ENCODE measurements at regions not wholly inside any gene's neighbourhood (a gene's known extent, or its start where the extent isn't known, plus 50 kb on each side); places are given as distances from the start of the nearest gene placed in this dataset.

DNA sequence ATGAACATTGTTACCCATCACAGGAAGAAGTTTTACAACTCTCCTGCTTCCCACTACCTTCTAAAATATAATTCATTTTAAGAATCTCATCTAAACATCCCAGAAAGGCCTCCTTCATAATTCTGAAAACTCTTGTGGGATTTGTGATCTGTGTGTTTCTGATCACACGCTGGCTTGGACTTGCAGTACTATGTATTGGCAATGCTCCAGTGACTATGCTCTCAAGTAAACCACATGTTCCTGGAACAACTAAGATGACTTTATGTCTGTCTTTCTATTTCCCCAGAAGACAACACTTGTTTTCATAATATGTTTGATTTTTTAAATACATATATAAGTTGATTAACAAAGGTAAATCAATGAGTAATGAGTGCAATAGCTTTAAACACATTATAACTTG is 376.6 kb upstream of the NETO1 start:
- no peaks in the 10 kb centered on the region for H3K4me1 ChIP-seq (ENCODE audit: control insufficient read depth in 1 of 2, insufficient read depth in 2 of 2, low read length in 2 of 2)
- WGBS, 2 donors, result 48 to 53% methylated on average over 1 of the region's 1 CpG
- no peak overlapping the region for H3K27ac ChIP-seq (ENCODE audit: low read depth in 1 of 2, low read length in 2 of 2)
- peaks cover 2% of the 10 kb centered on the region for H3K9me3 ChIP-seq (ENCODE audit: control insufficient read depth, low read length)
- ATAC-seq (ENCODE audit: low FRiP score), result no peak
- H3K36me3 ChIP-seq (ENCODE audit: control insufficient read depth in 1 of 2, insufficient read depth in 2 of 2, low read length in 1 of 2), result no peaks in the 10 kb centered on the region
- H3K4me3 ChIP-seq (ENCODE audit: low read length in 2 of 2), result no peak overlapping the region
- intact Hi-C loops (cut with DNase I), result no loop called here
- H3K27me3 ChIP-seq (ENCODE audit: control insufficient read depth in 1 of 2, insufficient read depth in 2 of 2, low read length in 1 of 2), result no peaks in the 10 kb centered on the region
- no peak for DNase-seq

DNA sequence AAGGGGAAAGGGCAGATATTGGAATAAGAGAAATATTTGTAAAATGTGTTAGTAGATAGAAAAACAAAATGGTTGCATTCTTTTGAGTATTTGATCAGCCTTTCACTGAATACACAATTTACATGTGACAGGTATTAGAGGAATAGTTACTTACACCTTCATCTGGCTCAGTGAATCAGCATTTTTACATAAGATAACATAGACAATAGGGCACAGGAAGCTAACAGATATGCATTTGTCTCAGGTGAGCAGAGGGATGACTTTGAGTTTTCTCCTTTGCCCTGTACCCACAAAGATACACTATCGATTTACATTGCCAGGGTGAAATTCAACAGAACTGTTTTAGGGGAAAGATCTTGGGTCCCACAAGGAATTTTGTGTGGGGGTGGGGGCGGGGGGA is 373.1 kb upstream of the NETO1 start:
- 59 to 64% methylated on average over 2 of the region's 2 CpGs for WGBS, 2 donors
- ATAC-seq (ENCODE audit: low FRiP score), result no peak
- intact Hi-C loops (cut with DNase I), result no loop called here

DNA sequence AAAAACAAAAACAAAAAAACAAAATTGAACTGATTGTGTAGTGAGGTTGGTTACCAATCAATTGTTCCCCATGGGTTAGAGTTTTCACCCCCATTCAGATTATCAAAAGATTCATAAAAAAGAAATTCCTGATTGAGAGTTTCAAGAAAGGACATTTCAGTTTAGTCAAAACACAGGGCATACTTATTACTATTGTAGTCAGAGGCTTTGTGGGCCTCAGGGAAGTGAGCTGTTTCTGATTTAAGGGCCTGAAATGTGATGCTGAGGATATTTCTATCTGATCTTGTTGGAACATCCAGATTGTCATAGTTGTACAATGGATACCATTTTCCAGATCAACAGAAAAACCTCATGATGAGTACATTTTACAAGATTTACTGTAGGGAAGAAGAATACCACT is 368.1 kb upstream of the NETO1 start:
- Histone ChIP-seq H3K27ac (ENCODE audit: low read depth in 1 of 2, low read length in 2 of 2) (no peak overlapping the region), H3K9me3 (ENCODE audit: control insufficient read depth, low read length) (no peaks in the 10 kb centered on the region), H3K4me1 (ENCODE audit: control insufficient read depth in 1 of 2, insufficient read depth in 2 of 2, low read length in 2 of 2) (no peaks in the 10 kb centered on the region), H3K36me3 (ENCODE audit: control insufficient read depth in 1 of 2, insufficient read depth in 2 of 2, low read length in 1 of 2) (no peaks in the 10 kb centered on the region), H3K4me3 (ENCODE audit: low read length in 2 of 2) (no peak overlapping the region), H3K27me3 (ENCODE audit: control insufficient read depth in 1 of 2, insufficient read depth in 2 of 2, low read length in 1 of 2) (no peaks in the 10 kb centered on the region)
- no peak for DNase-seq
- no peak for ATAC-seq (ENCODE audit: low FRiP score)
- intact Hi-C loops (cut with DNase I), result no loop called here

More for the DNA sequence above, 373.1 kb upstream of the NETO1 start:
- H3K27ac ChIP-seq (ENCODE audit: low read depth in 1 of 2, low read length in 2 of 2), result no peak overlapping the region
- H3K36me3 ChIP-seq (ENCODE audit: control insufficient read depth in 1 of 2, insufficient read depth in 2 of 2, low read length in 1 of 2), result no peaks in the 10 kb centered on the region
- H3K4me1 ChIP-seq (ENCODE audit: control insufficient read depth in 1 of 2, insufficient read depth in 2 of 2, low read length in 2 of 2), result no peaks in the 10 kb centered on the region
- no peak overlapping the region for H3K4me3 ChIP-seq (ENCODE audit: low read length in 2 of 2)
- H3K9me3 ChIP-seq (ENCODE audit: control insufficient read depth, low read length), result peaks cover 2% of the 10 kb centered on the region
- no peak for DNase-seq
- H3K27me3 ChIP-seq (ENCODE audit: control insufficient read depth in 1 of 2, insufficient read depth in 2 of 2, low read length in 1 of 2), result no peaks in the 10 kb centered on the region

DNA sequence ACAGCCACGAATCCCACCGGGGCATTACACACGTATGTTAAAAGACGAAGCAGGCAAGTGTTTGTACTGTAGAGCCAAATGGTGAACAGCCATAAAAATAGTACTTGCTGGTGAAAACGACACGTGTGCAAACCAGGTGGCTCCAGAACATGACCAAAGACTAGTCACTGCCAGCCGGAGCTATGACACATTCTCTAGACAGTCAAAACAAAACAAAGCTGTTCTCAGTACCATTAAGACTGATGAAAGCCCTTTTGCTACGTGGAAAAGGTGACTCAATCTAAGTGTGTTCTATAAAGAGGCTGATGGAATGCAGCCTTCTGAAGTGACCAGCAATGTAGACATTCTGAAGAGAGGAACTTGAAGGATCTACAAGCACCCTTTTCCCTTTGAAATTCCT is 367.7 kb upstream of the NETO1 start:
- ATAC-seq (ENCODE audit: low FRiP score), result no peak
- Histone ChIP-seq H3K36me3 (ENCODE audit: control insufficient read depth in 1 of 2, insufficient read depth in 2 of 2, low read length in 1 of 2) (no peaks in the 10 kb centered on the region), H3K27ac (ENCODE audit: low read depth in 1 of 2, low read length in 2 of 2) (no peak overlapping the region), H3K4me1 (ENCODE audit: control insufficient read depth in 1 of 2, insufficient read depth in 2 of 2, low read length in 2 of 2) (no peaks in the 10 kb centered on the region), H3K27me3 (ENCODE audit: control insufficient read depth in 1 of 2, insufficient read depth in 2 of 2, low read length in 1 of 2) (no peaks in the 10 kb centered on the region), H3K9me3 (ENCODE audit: control insufficient read depth, low read length) (no peaks in the 10 kb centered on the region), H3K4me3 (ENCODE audit: low read length in 2 of 2) (no peak overlapping the region)
- no peak for DNase-seq
- 30 to 41% methylated on average over 8 of the region's 8 CpGs for whole genome bisulfite sequencing, 2 donors
- intact Hi-C loops (cut with DNase I), result no loop called here

DNA sequence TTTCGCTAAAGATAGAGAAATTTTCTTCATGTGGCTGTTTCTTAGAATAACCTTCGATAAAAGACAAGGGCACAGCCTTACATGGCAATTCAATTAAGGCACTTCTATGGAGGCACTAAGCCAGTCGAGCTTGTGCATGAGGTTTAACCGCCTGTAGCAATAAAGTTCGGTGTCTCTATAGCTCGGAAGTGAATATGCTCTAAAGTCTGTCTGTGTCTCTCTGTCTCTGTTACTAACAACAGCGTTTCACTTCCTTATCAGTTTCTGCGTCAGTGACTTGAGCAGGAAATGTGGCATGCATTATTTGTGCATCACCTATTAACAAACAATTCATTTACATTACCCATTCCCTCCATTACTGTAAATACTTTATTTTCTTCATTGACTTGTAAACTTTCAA is 365.1 kb upstream of the NETO1 start:
- Histone ChIP-seq H3K27me3 (ENCODE audit: control insufficient read depth in 1 of 2, insufficient read depth in 2 of 2, low read length in 1 of 2) (no peaks in the 10 kb centered on the region), H3K4me3 (ENCODE audit: low read length in 2 of 2) (no peak overlapping the region), H3K9me3 (ENCODE audit: control insufficient read depth, low read length) (no peaks in the 10 kb centered on the region), H3K27ac (ENCODE audit: low read depth in 1 of 2, low read length in 2 of 2) (no peak overlapping the region), H3K4me1 (ENCODE audit: control insufficient read depth in 1 of 2, insufficient read depth in 2 of 2, low read length in 2 of 2) (no peaks in the 10 kb centered on the region), H3K36me3 (ENCODE audit: control insufficient read depth in 1 of 2, insufficient read depth in 2 of 2, low read length in 1 of 2) (no peaks in the 10 kb centered on the region)
- WGBS, 2 donors, result 74 to 78% methylated on average over 8 of the region's 8 CpGs
- DNase-seq (no peak), ATAC-seq (ENCODE audit: low FRiP score) (no peak)
- intact Hi-C loops (cut with DNase I), result no loop called here

DNA sequence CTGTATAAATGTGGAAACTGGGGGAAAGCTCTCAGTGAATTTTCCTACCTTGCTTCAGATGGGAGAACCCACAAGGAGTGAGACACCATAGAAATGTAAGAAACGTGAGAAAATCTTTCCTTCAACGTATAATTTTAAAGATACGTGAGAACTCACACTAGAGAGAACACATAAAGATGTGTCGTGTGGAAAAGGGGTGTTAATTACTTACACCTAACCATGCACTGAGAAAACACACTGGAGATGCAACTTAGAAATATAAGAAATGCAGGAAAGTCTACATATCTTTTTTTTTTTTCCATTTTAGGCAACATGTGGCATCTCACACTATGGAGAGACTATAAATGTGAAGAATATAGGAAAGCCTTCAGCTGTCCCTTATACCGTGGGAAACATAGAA is 352.9 kb upstream of the NETO1 start:
- H3K4me1 ChIP-seq (ENCODE audit: control insufficient read depth in 1 of 2, insufficient read depth in 2 of 2, low read length in 2 of 2), result no peaks in the 10 kb centered on the region
- H3K9me3 ChIP-seq (ENCODE audit: control insufficient read depth, low read length), result no peaks in the 10 kb centered on the region

DNA sequence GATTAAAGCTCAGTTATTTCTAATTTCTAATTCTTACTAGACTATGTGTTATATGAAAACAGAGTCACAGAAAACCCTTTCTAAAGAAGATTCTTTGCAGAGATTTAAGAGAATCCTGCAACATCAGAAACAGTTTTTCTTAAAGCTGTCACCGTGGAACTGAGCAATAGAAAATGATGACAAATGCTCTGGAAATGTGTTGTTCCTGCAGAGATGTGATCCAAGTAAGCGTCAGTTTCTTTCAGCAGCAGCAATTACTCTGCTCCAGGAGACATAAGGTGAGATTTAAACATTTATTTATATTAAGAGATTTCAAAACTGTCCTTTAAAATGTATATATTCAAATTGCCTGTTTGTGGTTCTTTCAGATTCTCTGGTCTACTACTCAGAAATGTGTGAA is 350.5 kb upstream of the NETO1 start:
- Histone ChIP-seq H3K27me3 (ENCODE audit: control insufficient read depth in 1 of 2, insufficient read depth in 2 of 2, low read length in 1 of 2) (no peaks in the 10 kb centered on the region), H3K27ac (ENCODE audit: low read depth in 1 of 2, low read length in 2 of 2) (no peak overlapping the region), H3K4me3 (ENCODE audit: low read length in 2 of 2) (no peak overlapping the region), H3K9me3 (ENCODE audit: control insufficient read depth, low read length) (no peaks in the 10 kb centered on the region), H3K36me3 (ENCODE audit: control insufficient read depth in 1 of 2, insufficient read depth in 2 of 2, low read length in 1 of 2) (no peaks in the 10 kb centered on the region), H3K4me1 (ENCODE audit: control insufficient read depth in 1 of 2, insufficient read depth in 2 of 2, low read length in 2 of 2) (no peaks in the 10 kb centered on the region)
- intact Hi-C loops (cut with DNase I), result no loop called here
- DNase-seq, result no peak
- 52 to 54% methylated on average over 2 of the region's 2 CpGs for WGBS, 2 donors
- ATAC-seq (ENCODE audit: low FRiP score), result no peak

More for the DNA sequence above, 352.9 kb upstream of the NETO1 start:
- Histone ChIP-seq H3K27ac (ENCODE audit: low read depth in 1 of 2, low read length in 2 of 2) (no peak overlapping the region), H3K4me3 (ENCODE audit: low read length in 2 of 2) (no peak overlapping the region), H3K36me3 (ENCODE audit: control insufficient read depth in 1 of 2, insufficient read depth in 2 of 2, low read length in 1 of 2) (no peaks in the 10 kb centered on the region), H3K27me3 (ENCODE audit: control insufficient read depth in 1 of 2, insufficient read depth in 2 of 2, low read length in 1 of 2) (no peaks in the 10 kb centered on the region)
- WGBS, 2 donors, result 83 to 86% methylated on average over 5 of the region's 5 CpGs
- DNase-seq (no peak), ATAC-seq (ENCODE audit: low FRiP score) (no peak)
- intact Hi-C loops (cut with DNase I), result no loop called here

DNA sequence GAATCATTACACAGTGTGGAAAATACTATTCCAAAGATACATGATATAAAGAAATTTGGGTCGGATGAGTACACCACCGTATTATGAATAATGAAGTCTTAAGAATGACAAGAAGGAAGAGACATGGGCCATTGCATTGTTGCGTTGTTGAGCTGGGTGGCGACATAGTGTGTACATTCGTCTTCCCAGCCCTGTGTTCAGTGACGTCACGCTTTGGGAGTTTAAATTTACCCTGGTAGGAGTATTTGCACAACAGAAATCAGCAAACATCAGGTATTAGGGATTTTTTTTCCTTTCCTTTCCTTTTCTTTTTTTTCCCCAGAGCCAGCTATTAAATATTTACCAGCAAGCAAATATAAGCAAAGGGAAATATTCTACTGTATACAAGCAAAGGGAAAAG is 347.2 kb upstream of the NETO1 start:
- H3K27ac ChIP-seq (ENCODE audit: low read depth in 1 of 2, low read length in 2 of 2), result no peak overlapping the region
- H3K4me3 ChIP-seq (ENCODE audit: low read length in 2 of 2), result no peak overlapping the region
- H3K27me3 ChIP-seq (ENCODE audit: control insufficient read depth in 1 of 2, insufficient read depth in 2 of 2, low read length in 1 of 2), result no peaks in the 10 kb centered on the region
- no peaks in the 10 kb centered on the region for H3K36me3 ChIP-seq (ENCODE audit: control insufficient read depth in 1 of 2, insufficient read depth in 2 of 2, low read length in 1 of 2)
- no peaks in the 10 kb centered on the region for H3K9me3 ChIP-seq (ENCODE audit: control insufficient read depth, low read length)
- DNase-seq (no peak), ATAC-seq (ENCODE audit: low FRiP score) (no peak)
- no peaks in the 10 kb centered on the region for H3K4me1 ChIP-seq (ENCODE audit: control insufficient read depth in 1 of 2, insufficient read depth in 2 of 2, low read length in 2 of 2)
- 80 to 84% methylated on average over 7 of the region's 7 CpGs for WGBS, 2 donors
- intact Hi-C loops (cut with DNase I), result no loop called here

DNA sequence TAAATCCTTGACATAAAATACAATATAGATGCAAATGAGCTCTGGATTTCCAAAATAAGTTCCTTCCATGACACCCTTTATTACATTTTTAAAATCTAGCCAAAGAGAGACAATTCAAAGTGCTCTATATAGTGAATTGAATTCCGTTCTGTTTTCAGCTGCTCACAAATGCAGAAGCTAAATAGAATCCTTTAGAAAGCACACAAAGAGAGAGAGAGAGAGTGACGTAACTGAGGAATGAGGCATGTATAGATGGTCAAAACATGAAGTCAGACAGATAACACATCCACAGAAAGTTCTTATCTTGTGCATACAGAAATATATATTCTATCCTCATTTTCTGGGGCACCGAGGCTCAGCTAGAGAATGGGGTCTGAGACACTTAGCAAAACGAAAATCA is 344.7 kb upstream of the NETO1 start:
- Histone ChIP-seq H3K4me1 (ENCODE audit: control insufficient read depth in 1 of 2, insufficient read depth in 2 of 2, low read length in 2 of 2) (no peaks in the 10 kb centered on the region), H3K27me3 (ENCODE audit: control insufficient read depth in 1 of 2, insufficient read depth in 2 of 2, low read length in 1 of 2) (no peaks in the 10 kb centered on the region), H3K27ac (ENCODE audit: low read depth in 1 of 2, low read length in 2 of 2) (no peak overlapping the region), H3K36me3 (ENCODE audit: control insufficient read depth in 1 of 2, insufficient read depth in 2 of 2, low read length in 1 of 2) (no peaks in the 10 kb centered on the region), H3K4me3 (ENCODE audit: low read length in 2 of 2) (no peak overlapping the region), H3K9me3 (ENCODE audit: control insufficient read depth, low read length) (no peaks in the 10 kb centered on the region)
- ATAC-seq (ENCODE audit: low FRiP score) (no peak), DNase-seq (no peak)
- intact Hi-C loops (cut with DNase I), result no loop called here
- WGBS, 2 donors, result 65 to 66% methylated on average over 4 of the region's 4 CpGs

Data from aorta (tissue), 5 donors.